Stimulated activated CD8-positive, alpha-beta memory T cell treated with anti-CD3 and anti-CD28 coated beads, Interleukin-15, amount 100 ng/mL, for 48 hours (primary cell): ENCODE measurements at regions not wholly inside any gene's neighbourhood (a gene's known extent, or its start where the extent isn't known, plus 50 kb on each side); places are given as distances from the start of the nearest gene placed in this dataset.

Experiments
- DNase-seq, 2 donors: peaks; one replicate each; pipeline ENCODE4 v3.0.0-alpha.2; 2020; ENCODE audit warnings: low read depth in 2 of 2

- no peak for DNase-seq
These were observed 53.9 kb upstream of the UCN3 start for GRCh38 chr10:5310914-5311313.

GRCh38 chr10:5311617-5312016 is 53.1 kb upstream of the UCN3 start:
- no peak for DNase-seq

GRCh38 chr10:5314840-5315239 is 49.9 kb upstream of the UCN3 start:
- DNase-seq = no peak
